ENCODE measurements at regions not wholly inside any gene's neighbourhood (a gene's known extent, or its start where the extent isn't known, plus 50 kb on each side); places are given as distances from the start of the nearest gene placed in this dataset.
"Not testable (repeated sequence)": the region's sequence is repeated elsewhere in the genome, so short reads cannot be mapped to it uniquely, and the experiment has no call there.

- Histone ChIP-seq H3K27me3 (ENCODE audit: control insufficient read depth, insufficient read depth, low read length) (no peaks in the 10 kb centered on the region), H3K9me3 (ENCODE audit: control insufficient read depth, insufficient read depth, low read length) (no peaks in the 10 kb centered on the region), H3K4me3 (ENCODE audit: low read depth, low read length) (no peak overlapping the region), H3K9ac (ENCODE audit: low read depth, low read length) (no peak overlapping the region), H3K36me3 (ENCODE audit: control insufficient read depth, insufficient read depth, low read length) (no peaks in the 10 kb centered on the region), H3K4me1 (ENCODE audit: control insufficient read depth, insufficient read depth, low read length) (no peaks in the 10 kb centered on the region)
Observed at GRCh38 chr1:90823686-90824085, 106.6 kb upstream of the BARHL2 start.

GRCh38 chr1:90821788-90822359 is 104.8 kb upstream of the BARHL2 start:
- Histone ChIP-seq H3K9ac (ENCODE audit: low read depth, low read length) (no peak overlapping the region), H3K4me1 (ENCODE audit: control insufficient read depth, insufficient read depth, low read length) (no peaks in the 10 kb centered on the region), H3K27me3 (ENCODE audit: control insufficient read depth, insufficient read depth, low read length) (no peaks in the 10 kb centered on the region), H3K36me3 (ENCODE audit: control insufficient read depth, insufficient read depth, low read length) (no peaks in the 10 kb centered on the region), H3K9me3 (ENCODE audit: control insufficient read depth, insufficient read depth, low read length) (no peaks in the 10 kb centered on the region), H3K4me3 (ENCODE audit: low read depth, low read length) (no peak overlapping the region)

GRCh38 chr1:90821152-90821787 is 104.2 kb upstream of the BARHL2 start:
- Histone ChIP-seq H3K9ac (ENCODE audit: low read depth, low read length) (no peak overlapping the region), H3K9me3 (ENCODE audit: control insufficient read depth, insufficient read depth, low read length) (no peaks in the 10 kb centered on the region), H3K36me3 (ENCODE audit: control insufficient read depth, insufficient read depth, low read length) (no peaks in the 10 kb centered on the region), H3K4me3 (ENCODE audit: low read depth, low read length) (no peak overlapping the region), H3K4me1 (ENCODE audit: control insufficient read depth, insufficient read depth, low read length) (no peaks in the 10 kb centered on the region), H3K27me3 (ENCODE audit: control insufficient read depth, insufficient read depth, low read length) (no peaks in the 10 kb centered on the region)

- Histone ChIP-seq H3K4me3 (ENCODE audit: low read depth, low read length) (no peak overlapping the region), H3K27me3 (ENCODE audit: control insufficient read depth, insufficient read depth, low read length) (no peaks in the 10 kb centered on the region), H3K9me3 (ENCODE audit: control insufficient read depth, insufficient read depth, low read length) (no peaks in the 10 kb centered on the region), H3K4me1 (ENCODE audit: control insufficient read depth, insufficient read depth, low read length) (no peaks in the 10 kb centered on the region), H3K36me3 (ENCODE audit: control insufficient read depth, insufficient read depth, low read length) (no peaks in the 10 kb centered on the region), H3K9ac (ENCODE audit: low read depth, low read length) (no peak overlapping the region)
Observed at GRCh38 chr1:90820745-90821144, 103.6 kb upstream of the BARHL2 start.

GRCh38 chr1:90817399-90817798 is 100.3 kb upstream of the BARHL2 start:
- Histone ChIP-seq H3K9me3 (ENCODE audit: control insufficient read depth, insufficient read depth, low read length) (no peaks in the 10 kb centered on the region), H3K27me3 (ENCODE audit: control insufficient read depth, insufficient read depth, low read length) (no peaks in the 10 kb centered on the region), H3K36me3 (ENCODE audit: control insufficient read depth, insufficient read depth, low read length) (no peaks in the 10 kb centered on the region), H3K4me3 (ENCODE audit: low read depth, low read length) (no peak overlapping the region), H3K4me1 (ENCODE audit: control insufficient read depth, insufficient read depth, low read length) (no peaks in the 10 kb centered on the region), H3K9ac (ENCODE audit: low read depth, low read length) (no peak overlapping the region)

- H3K4me3 ChIP-seq (ENCODE audit: low read depth, low read length); H3K36me3 ChIP-seq (ENCODE audit: control insufficient read depth, insufficient read depth, low read length); H3K27me3 ChIP-seq (ENCODE audit: control insufficient read depth, insufficient read depth, low read length); H3K9me3 ChIP-seq (ENCODE audit: control insufficient read depth, insufficient read depth, low read length); H3K9ac ChIP-seq (ENCODE audit: low read depth, low read length): not testable (repeated sequence)
- H3K4me1 ChIP-seq (ENCODE audit: control insufficient read depth, insufficient read depth, low read length): peaks cover 15% of the 10 kb centered on the region
Observed at GRCh38 chr1:90812237-90812636, 95.1 kb upstream of the BARHL2 start.

- H3K4me3 ChIP-seq (ENCODE audit: low read depth, low read length); H3K9ac ChIP-seq (ENCODE audit: low read depth, low read length); H3K9me3 ChIP-seq (ENCODE audit: control insufficient read depth, insufficient read depth, low read length); H3K36me3 ChIP-seq (ENCODE audit: control insufficient read depth, insufficient read depth, low read length); H3K27me3 ChIP-seq (ENCODE audit: control insufficient read depth, insufficient read depth, low read length): not testable (repeated sequence)
- H3K4me1 ChIP-seq (ENCODE audit: control insufficient read depth, insufficient read depth, low read length): peaks cover 15% of the 10 kb centered on the region
Observed at GRCh38 chr1:90811444-90811950, 94.4 kb upstream of the BARHL2 start.

- no peaks in the 10 kb centered on the region for H3K36me3 ChIP-seq (ENCODE audit: control insufficient read depth, insufficient read depth, low read length)
- H3K4me3 ChIP-seq (ENCODE audit: low read depth, low read length): no peak overlapping the region
- peaks cover 15% of the 10 kb centered on the region for H3K4me1 ChIP-seq (ENCODE audit: control insufficient read depth, insufficient read depth, low read length)
- H3K9ac ChIP-seq (ENCODE audit: low read depth, low read length): no peak overlapping the region
- H3K9me3 ChIP-seq (ENCODE audit: control insufficient read depth, insufficient read depth, low read length): no peaks in the 10 kb centered on the region
- H3K27me3 ChIP-seq (ENCODE audit: control insufficient read depth, insufficient read depth, low read length): no peaks in the 10 kb centered on the region
Observed at GRCh38 chr1:90810681-90811080, 93.6 kb upstream of the BARHL2 start.

- H3K36me3 ChIP-seq (ENCODE audit: control insufficient read depth, insufficient read depth, low read length): no peaks in the 10 kb centered on the region
- peaks cover 15% of the 10 kb centered on the region for H3K4me1 ChIP-seq (ENCODE audit: control insufficient read depth, insufficient read depth, low read length)
- H3K9ac ChIP-seq (ENCODE audit: low read depth, low read length): no peak overlapping the region
- H3K27me3 ChIP-seq (ENCODE audit: control insufficient read depth, insufficient read depth, low read length): no peaks in the 10 kb centered on the region
- no peak overlapping the region for H3K4me3 ChIP-seq (ENCODE audit: low read depth, low read length)
- H3K9me3 ChIP-seq (ENCODE audit: control insufficient read depth, insufficient read depth, low read length): no peaks in the 10 kb centered on the region
Observed at GRCh38 chr1:90809996-90810395, 92.9 kb upstream of the BARHL2 start.

- Histone ChIP-seq H3K4me3 (ENCODE audit: low read depth, low read length) (peak overlapping the region; percentile 4), H3K27me3 (ENCODE audit: control insufficient read depth, insufficient read depth, low read length) (no peaks in the 10 kb centered on the region), H3K9me3 (ENCODE audit: control insufficient read depth, insufficient read depth, low read length) (no peaks in the 10 kb centered on the region), H3K9ac (ENCODE audit: low read depth, low read length) (no peak overlapping the region), H3K36me3 (ENCODE audit: control insufficient read depth, insufficient read depth, low read length) (no peaks in the 10 kb centered on the region), H3K4me1 (ENCODE audit: control insufficient read depth, insufficient read depth, low read length) (peaks cover 15% of the 10 kb centered on the region)
Observed at GRCh38 chr1:90809093-90809492, 92.0 kb upstream of the BARHL2 start.

- Histone ChIP-seq H3K36me3 (ENCODE audit: control insufficient read depth, insufficient read depth, low read length) (no peaks in the 10 kb centered on the region), H3K4me3 (ENCODE audit: low read depth, low read length) (no peak overlapping the region), H3K27me3 (ENCODE audit: control insufficient read depth, insufficient read depth, low read length) (no peaks in the 10 kb centered on the region), H3K4me1 (ENCODE audit: control insufficient read depth, insufficient read depth, low read length) (peaks cover 15% of the 10 kb centered on the region), H3K9ac (ENCODE audit: low read depth, low read length) (no peak overlapping the region), H3K9me3 (ENCODE audit: control insufficient read depth, insufficient read depth, low read length) (no peaks in the 10 kb centered on the region)
Observed at GRCh38 chr1:90807329-90807728, 90.2 kb upstream of the BARHL2 start.

GRCh38 chr1:90802622-90803021 is 85.5 kb upstream of the BARHL2 start:
- Histone ChIP-seq H3K9ac (ENCODE audit: low read depth, low read length) (no peak overlapping the region), H3K27me3 (ENCODE audit: control insufficient read depth, insufficient read depth, low read length) (no peaks in the 10 kb centered on the region), H3K4me3 (ENCODE audit: low read depth, low read length) (no peak overlapping the region), H3K9me3 (ENCODE audit: control insufficient read depth, insufficient read depth, low read length) (no peaks in the 10 kb centered on the region), H3K4me1 (ENCODE audit: control insufficient read depth, insufficient read depth, low read length) (peaks cover 10% of the 10 kb centered on the region), H3K36me3 (ENCODE audit: control insufficient read depth, insufficient read depth, low read length) (no peaks in the 10 kb centered on the region)
